ENCODE measurements at regions not wholly inside any gene's neighbourhood (a gene's known extent, or its start where the extent isn't known, plus 50 kb on each side); places are given as distances from the start of the nearest gene placed in this dataset.

- no peaks in the 10 kb centered on the region for H3K27me3 ChIP-seq
- no peak overlapping the region for H2AFZ ChIP-seq
- H3K79me2 ChIP-seq, result no peaks in the 10 kb centered on the region
- TF ChIP-seq EZH2phosphoT487 (IDR thresholded peaks at IDR 0.05; ENCODE audit: low read depth, severe bottlenecking, unreplicated experiment), result no peak
- TF ChIP-seq CTCF (IDR thresholded peaks at IDR 0.05; ENCODE audit: poor library complexity), result no peak
- TF ChIP-seq EZH2 (IDR thresholded peaks at IDR 0.05; ENCODE audit: borderline replicate concordance), result no peak
- no peak overlapping the region for H3K4me3 ChIP-seq
- H3K4me1 ChIP-seq (ENCODE audit: insufficient read depth), result no peaks in the 10 kb centered on the region
- no peak for DNase-seq (ENCODE audit: low spot score)
- H3K36me3 ChIP-seq (replicated peaks; ENCODE audit: insufficient read depth, low read depth), result no peaks in the 10 kb centered on the region
- H3K9me2 ChIP-seq (replicated peaks; ENCODE audit: insufficient read depth), result no peaks in the 10 kb centered on the region
- no peak overlapping the region for H3K4me2 ChIP-seq
- H3K9me3 ChIP-seq (ENCODE audit: low read depth), result no peaks in the 10 kb centered on the region
- H3K27ac ChIP-seq, result no peak overlapping the region
- H4K20me1 ChIP-seq (ENCODE audit: insufficient read depth, poor library complexity, severe bottlenecking), result no peaks in the 10 kb centered on the region
These were observed 384.2 kb downstream of the SLITRK1 start for GRCh38 chr13:83498045-83498444.

- Histone ChIP-seq H3K4me1 (ENCODE audit: insufficient read depth) (no peaks in the 10 kb centered on the region), H3K9me2 (replicated peaks; ENCODE audit: insufficient read depth) (no peaks in the 10 kb centered on the region), H3K27me3 (no peaks in the 10 kb centered on the region), H3K4me3 (no peak overlapping the region), H3K9me3 (ENCODE audit: low read depth) (no peaks in the 10 kb centered on the region), H3K4me2 (no peak overlapping the region), H2AFZ (no peak overlapping the region), H4K20me1 (ENCODE audit: insufficient read depth, poor library complexity, severe bottlenecking) (no peaks in the 10 kb centered on the region), H3K36me3 (replicated peaks; ENCODE audit: insufficient read depth, low read depth) (no peaks in the 10 kb centered on the region), H3K27ac (no peak overlapping the region), H3K79me2 (no peaks in the 10 kb centered on the region)
- 94% methylated on average over 6 of the region's 6 CpGs for WGBS (ENCODE audit: low lambda C conversion rate, missing lambda C conversion rate)
- no peak for DNase-seq (ENCODE audit: low spot score)
- no peak for TF ChIP-seq EZH2phosphoT487 (IDR thresholded peaks at IDR 0.05; ENCODE audit: low read depth, severe bottlenecking, unreplicated experiment)
- no peak for TF ChIP-seq CTCF (IDR thresholded peaks at IDR 0.05; ENCODE audit: poor library complexity)
- TF ChIP-seq EZH2 (IDR thresholded peaks at IDR 0.05; ENCODE audit: borderline replicate concordance), result no peak
These were observed 385.8 kb downstream of the SLITRK1 start for GRCh38 chr13:83496501-83496900.

GRCh38 chr13:83485101-83485500 lies 397.2 kb downstream of the SLITRK1 start:
- no peaks in the 10 kb centered on the region for H4K20me1 ChIP-seq (ENCODE audit: insufficient read depth, poor library complexity, severe bottlenecking)
- no peaks in the 10 kb centered on the region for H3K27me3 ChIP-seq
- H3K4me2 ChIP-seq, result no peak overlapping the region
- H3K4me1 ChIP-seq (ENCODE audit: insufficient read depth), result no peaks in the 10 kb centered on the region
- TF ChIP-seq EZH2phosphoT487 (IDR thresholded peaks at IDR 0.05; ENCODE audit: low read depth, severe bottlenecking, unreplicated experiment) (no peak), CTCF (IDR thresholded peaks at IDR 0.05; ENCODE audit: poor library complexity) (no peak), EZH2 (IDR thresholded peaks at IDR 0.05; ENCODE audit: borderline replicate concordance) (no peak)
- H3K9me3 ChIP-seq (ENCODE audit: low read depth), result no peaks in the 10 kb centered on the region
- H3K79me2 ChIP-seq, result no peaks in the 10 kb centered on the region
- H3K36me3 ChIP-seq (replicated peaks; ENCODE audit: insufficient read depth, low read depth), result no peaks in the 10 kb centered on the region
- H3K9me2 ChIP-seq (replicated peaks; ENCODE audit: insufficient read depth), result no peaks in the 10 kb centered on the region
- DNase-seq (ENCODE audit: low spot score), result no peak
- WGBS (ENCODE audit: low lambda C conversion rate, missing lambda C conversion rate), result 92% methylated on average over 1 of the region's 1 CpG
- H3K4me3 ChIP-seq, result no peak overlapping the region
- no peak overlapping the region for H2AFZ ChIP-seq
- no peak overlapping the region for H3K27ac ChIP-seq

- DNase-seq (ENCODE audit: low spot score), result no peak
- H3K4me3 ChIP-seq, result no peak overlapping the region
- H2AFZ ChIP-seq, result no peak overlapping the region
- no peak overlapping the region for H3K27ac ChIP-seq
- H3K4me2 ChIP-seq, result no peak overlapping the region
- 73% methylated on average over 1 of the region's 1 CpG for WGBS (ENCODE audit: low lambda C conversion rate, missing lambda C conversion rate)
- TF ChIP-seq CTCF (IDR thresholded peaks at IDR 0.05; ENCODE audit: poor library complexity) (no peak), EZH2phosphoT487 (IDR thresholded peaks at IDR 0.05; ENCODE audit: low read depth, severe bottlenecking, unreplicated experiment) (no peak), EZH2 (IDR thresholded peaks at IDR 0.05; ENCODE audit: borderline replicate concordance) (no peak)
- H3K27me3 ChIP-seq, result no peaks in the 10 kb centered on the region
- no peaks in the 10 kb centered on the region for H3K4me1 ChIP-seq (ENCODE audit: insufficient read depth)
- H4K20me1 ChIP-seq (ENCODE audit: insufficient read depth, poor library complexity, severe bottlenecking), result no peaks in the 10 kb centered on the region
- H3K79me2 ChIP-seq, result no peaks in the 10 kb centered on the region
- H3K36me3 ChIP-seq (replicated peaks; ENCODE audit: insufficient read depth, low read depth), result no peaks in the 10 kb centered on the region
- H3K9me2 ChIP-seq (replicated peaks; ENCODE audit: insufficient read depth), result no peaks in the 10 kb centered on the region
- H3K9me3 ChIP-seq (ENCODE audit: low read depth), result no peaks in the 10 kb centered on the region
These were observed 411.3 kb downstream of the SLITRK1 start for GRCh38 chr13:83471011-83471410.

All from hepatocyte (in vitro differentiated cells).